NCI-H2029 (cell line): ENCODE measurements at regions not wholly inside any gene's neighbourhood (a gene's known extent, or its start where the extent isn't known, plus 50 kb on each side); places are given as distances from the start of the nearest gene placed in this dataset.
A peak's percentile ranks its signal among the peaks of the same experiment; 100 is the strongest.

Experiments used
- DNase-seq: peaks from one replicate; lab custom pipeline; 2025; lab: John Stamatoyannopoulos, UW

GRCh38 chr7:52897288-52897687, 138.1 kb upstream of the POM121L12 start:
- no peak for DNase-seq

- no peak for DNase-seq
Measured at GRCh38 chr7:52877240-52877639, 158.2 kb upstream of the POM121L12 start.

GRCh38 chr7:52876402-52876801, 159.0 kb upstream of the POM121L12 start:
- DNase-seq: no peak

- DNase-seq: no peak
Measured at GRCh38 chr7:52863652-52864051, 171.8 kb upstream of the POM121L12 start.

- DNase-seq: no peak
Measured at GRCh38 chr7:52862321-52862720, 173.1 kb upstream of the POM121L12 start.

GRCh38 chr7:52857367-52857766, 178.1 kb upstream of the POM121L12 start:
- no peak for DNase-seq

GRCh38 chr7:52854681-52855080, 180.8 kb upstream of the POM121L12 start:
- DNase-seq: no peak

GRCh38 chr7:52851547-52851946, 183.9 kb upstream of the POM121L12 start:
- DNase-seq: no peak

GRCh38 chr7:52843436-52843835, 192.0 kb upstream of the POM121L12 start:
- DNase-seq: no peak

GRCh38 chr7:52842202-52842900, 193.1 kb upstream of the POM121L12 start:
- no peak for DNase-seq

- DNase-seq: no peak
Measured at GRCh38 chr7:52838981-52839411, 196.4 kb upstream of the POM121L12 start.

- no peak for DNase-seq
Measured at GRCh38 chr7:52831321-52831720, 204.1 kb upstream of the POM121L12 start.

- no peak for DNase-seq
Measured at GRCh38 chr7:52830801-52831200, 204.6 kb upstream of the POM121L12 start.

GRCh38 chr7:52826515-52827265, 208.7 kb upstream of the POM121L12 start:
- DNase-seq: no peak

GRCh38 chr7:52825611-52826010, 209.8 kb upstream of the POM121L12 start:
- DNase-seq: no peak

- DNase-seq: no peak
Measured at GRCh38 chr7:52811537-52811936, 223.9 kb upstream of the POM121L12 start.

- no peak for DNase-seq
Measured at GRCh38 chr7:52799817-52800216, 235.6 kb upstream of the POM121L12 start.

- DNase-seq: no peak
Measured at GRCh38 chr7:52797801-52798200, 237.6 kb upstream of the POM121L12 start.

GRCh38 chr7:52794621-52795020, 240.8 kb upstream of the POM121L12 start:
- DNase-seq: peak; percentile 48

GRCh38 chr7:52791176-52791700, 244.2 kb upstream of the POM121L12 start:
- DNase-seq: no peak

- no peak for DNase-seq
Measured at GRCh38 chr7:52786174-52786573, 249.3 kb upstream of the POM121L12 start.

GRCh38 chr7:52782348-52782747, 253.1 kb upstream of the POM121L12 start:
- DNase-seq: no peak

GRCh38 chr7:52781250-52781649, 254.2 kb upstream of the POM121L12 start:
- DNase-seq: no peak
